NCI-H146 (cell line): ENCODE measurements at regions not wholly inside any gene's neighbourhood (a gene's known extent, or its start where the extent isn't known, plus 50 kb on each side); places are given as distances from the start of the nearest gene placed in this dataset.

ENCODE experiments used
- DNase-seq: peaks from one replicate; lab custom pipeline; 2025; lab: John Stamatoyannopoulos, UW

- no peak for DNase-seq
Measured at GRCh38 chr3:55175423-55175822, 247.6 kb upstream of the LRTM1 start.

GRCh38 chr3:55174747-55175146, 246.9 kb upstream of the LRTM1 start:
- no peak for DNase-seq

- no peak for DNase-seq
Measured at GRCh38 chr3:55173504-55173903, 245.6 kb upstream of the LRTM1 start.

- DNase-seq = no peak
Measured at GRCh38 chr3:55172913-55173312, 245.1 kb upstream of the LRTM1 start.

GRCh38 chr3:55170444-55170843, 242.6 kb upstream of the LRTM1 start:
- no peak for DNase-seq

- no peak for DNase-seq
Measured at GRCh38 chr3:55169608-55170072, 241.8 kb upstream of the LRTM1 start.

- DNase-seq = no peak
Measured at GRCh38 chr3:55169161-55169560, 241.3 kb upstream of the LRTM1 start.

- DNase-seq = no peak
Measured at GRCh38 chr3:55167586-55168317, 239.9 kb upstream of the LRTM1 start.

- DNase-seq = no peak
Measured at GRCh38 chr3:55166576-55167555, 239.0 kb upstream of the LRTM1 start.

GRCh38 chr3:55165704-55166405, 238.0 kb upstream of the LRTM1 start:
- DNase-seq = peak; percentile 39

GRCh38 chr3:55165278-55165677, 237.4 kb upstream of the LRTM1 start:
- no peak for DNase-seq

GRCh38 chr3:55164876-55165275, 237.0 kb upstream of the LRTM1 start:
- no peak for DNase-seq

- DNase-seq = no peak
Measured at GRCh38 chr3:55164191-55164590, 236.3 kb upstream of the LRTM1 start.

- DNase-seq = no peak
Measured at GRCh38 chr3:55163421-55163820, 235.6 kb upstream of the LRTM1 start.

- no peak for DNase-seq
Measured at GRCh38 chr3:55162031-55162795, 234.4 kb upstream of the LRTM1 start.

- no peak for DNase-seq
Measured at GRCh38 chr3:55161231-55161630, 233.4 kb upstream of the LRTM1 start.

- no peak for DNase-seq
Measured at GRCh38 chr3:55160241-55160983, 232.6 kb upstream of the LRTM1 start.

GRCh38 chr3:55159711-55160110, 231.9 kb upstream of the LRTM1 start:
- DNase-seq = no peak

- no peak for DNase-seq
Measured at GRCh38 chr3:55159016-55159415, 231.2 kb upstream of the LRTM1 start.

GRCh38 chr3:55158345-55158744, 230.5 kb upstream of the LRTM1 start:
- no peak for DNase-seq

- no peak for DNase-seq
Measured at GRCh38 chr3:55157731-55158130, 229.9 kb upstream of the LRTM1 start.
